H1 (cell line): ENCODE measurements at regions not wholly inside any gene's neighbourhood (a gene's known extent, or its start where the extent isn't known, plus 50 kb on each side); places are given as distances from the start of the nearest gene placed in this dataset.

Experiments
- CTCF ChIA-PET: fragments of 300-600 bp; sonication (Branson Sonifier 250); formaldehyde crosslinking; loops from one replicate; lab custom pipeline; 2021; ENCODE audit not compliant: partially characterized antibody; lab: Charles Lee
- POLR2A ChIA-PET: fragments of 300-600 bp; sonication (Branson Sonifier 250); formaldehyde crosslinking; loops from one replicate; lab custom pipeline; 2021; ENCODE audit warnings: inconsistent platforms; ENCODE audit not compliant: partially characterized antibody; lab: Charles Lee
- DNase-seq, 2 experiments: peaks; one replicate each; pipeline versions ENCODE4 v3.0.0 to v3.0.0-alpha.2; 2010 to 2022; ENCODE audit warnings: low spot score in 2 of 2, low read depth in 1 of 2, mixed read lengths in 1 of 2
- FAIRE-seq: peaks from 2 replicates; lab custom pipeline; 2011; peaks lifted over from hg19 to GRCh38; lab: Jason Lieb, UNC
- H2AFZ ChIP-seq: 2 replicates; pipeline ENCODE4 v1.8.1; 2012; ENCODE audit warnings: low read length, inconsistent platforms
- H2AK5ac ChIP-seq: 2 replicates; pipeline ENCODE4 v1.6.1; 2013; ENCODE audit warnings: low read depth, low read length
- H2BK120ac ChIP-seq: replicated peaks from 2 replicates; pipeline ENCODE3; 2013; ENCODE audit warnings: low read depth, low read length, inconsistent platforms
- H2BK12ac ChIP-seq: 2 replicates; pipeline ENCODE4 v1.6.1; 2013; ENCODE audit warnings: low read depth, low read length
- H2BK15ac ChIP-seq: 2 replicates; pipeline ENCODE4 v1.6.1; 2013; ENCODE audit warnings: low read length
- H2BK20ac ChIP-seq: 2 replicates; pipeline ENCODE4 v1.6.1; 2013; ENCODE audit warnings: low read length
- H2BK5ac ChIP-seq: 2 replicates; pipeline ENCODE4 v1.6.1; 2013; ENCODE audit warnings: low read depth, low read length
- H3K14ac ChIP-seq: 2 replicates; pipeline ENCODE4 v1.6.1; 2013; ENCODE audit warnings: inconsistent platforms; ENCODE audit not compliant: insufficient read length
- H3K18ac ChIP-seq: 2 replicates; pipeline ENCODE4 v1.6.1; 2013; ENCODE audit warnings: low read length; ENCODE audit errors: extremely low read depth
- H3K23ac ChIP-seq: 2 replicates; pipeline ENCODE4 v1.6.1; 2013; ENCODE audit warnings: inconsistent platforms; ENCODE audit not compliant: insufficient read length
- H3K23me2 ChIP-seq: 2 replicates; pipeline ENCODE4 v1.6.1; 2013; ENCODE audit warnings: low read depth, low read length
- H3K27ac ChIP-seq: 2 replicates; pipeline ENCODE4 v1.6.1; 2011; ENCODE audit warnings: low read depth, low read length, inconsistent platforms
- H3K27me3 ChIP-seq, 4 experiments: replicated peaks in 1 of 4; 1 replicate in 1 of 4; 2 replicates in 3 of 4; pipeline versions ENCODE4 v1.6.1 to v1.8.1; 2011 to 2013; ENCODE audit warnings: low read length in 3 of 4, mild to moderate bottlenecking in 3 of 4, inconsistent platforms in 2 of 4, mixed read lengths in 2 of 4, moderate library complexity in 1 of 4; ENCODE audit not compliant: control insufficient read depth in 3 of 4, insufficient read depth in 3 of 4; ENCODE audit errors: extremely low read depth in 1 of 4
- H3K36me3 ChIP-seq, 4 experiments: 2 replicates each; pipeline versions ENCODE4 v1.6.1 to v1.8.1; 2011 to 2013; ENCODE audit warnings: mild to moderate bottlenecking in 4 of 4, low read length in 3 of 4, moderate library complexity in 2 of 4, control low read depth in 1 of 4, inconsistent platforms in 1 of 4; ENCODE audit not compliant: insufficient read depth in 4 of 4, control insufficient read depth in 2 of 4
- H3K4ac ChIP-seq: replicated peaks from 2 replicates; pipeline ENCODE3; 2013; ENCODE audit warnings: low read length, low read depth, mixed read lengths, inconsistent platforms; ENCODE audit not compliant: insufficient read length
- H3K4me1 ChIP-seq, 4 experiments: replicated peaks in 1 of 4; 1 replicate in 1 of 4; 2 replicates in 3 of 4; pipeline versions ENCODE4 v1.6.1 to v1.8.1; 2011 to 2013; ENCODE audit warnings: low read length in 3 of 4, inconsistent platforms in 2 of 4, mixed read lengths in 1 of 4; ENCODE audit not compliant: insufficient read depth in 4 of 4, control insufficient read depth in 3 of 4
- H3K4me2 ChIP-seq, 2 experiments: 2 replicates each; pipeline versions ENCODE4 v1.6.1 to v1.8.1; 2011 to 2013; ENCODE audit warnings: low read depth in 2 of 2, low read length in 2 of 2, control low read depth in 1 of 2, inconsistent platforms in 1 of 2, mild to moderate bottlenecking in 1 of 2; ENCODE audit not compliant: insufficient read depth in 1 of 2
- H3K4me3 ChIP-seq, 4 experiments: fragments of 200-600, 300-600 bp in 1 of 4; sonication (generic), shearing (Covaris generic), sonication (Bioruptor Twin) in 1 of 4; 2 replicates each; pipeline versions ENCODE4 v1.5.1 to v1.8.1; 2011 to 2016; ENCODE audit warnings: low read length in 4 of 4, low read depth in 3 of 4, control low read depth in 2 of 4, inconsistent platforms in 2 of 4, mild to moderate bottlenecking in 2 of 4, mixed read lengths in 1 of 4, moderate library complexity in 1 of 4; ENCODE audit not compliant: insufficient read depth in 2 of 4; ENCODE audit errors: extremely low read depth in 1 of 4
- H3K56ac ChIP-seq: replicated peaks from 2 replicates; pipeline ENCODE3; 2013; ENCODE audit warnings: low read depth, mild to moderate bottlenecking, mixed read lengths, low read length, inconsistent platforms; ENCODE audit not compliant: insufficient read length
- H3K79me1 ChIP-seq: 2 replicates; pipeline ENCODE4 v1.6.1; 2013; ENCODE audit warnings: low read depth, low read length, control low read depth
- H3K79me2 ChIP-seq, 2 experiments: 2 replicates each; pipeline versions ENCODE4 v1.6.1 to v1.8.1; 2012 to 2013; ENCODE audit warnings: low read length in 2 of 2, mild to moderate bottlenecking in 2 of 2, inconsistent platforms in 1 of 2; ENCODE audit not compliant: insufficient read depth in 2 of 2, control insufficient read depth in 1 of 2
- H3K9ac ChIP-seq, 4 experiments: replicated peaks in 1 of 4; 1 replicate in 1 of 4; 2 replicates in 3 of 4; pipeline versions ENCODE4 v1.6.1 to v1.8.1; 2011 to 2013; ENCODE audit warnings: low read depth in 3 of 4, low read length in 3 of 4, control low read depth in 2 of 4, mild to moderate bottlenecking in 2 of 4, moderate library complexity in 2 of 4, inconsistent platforms in 1 of 4; ENCODE audit errors: extremely low read depth in 1 of 4
- H3K9me3 ChIP-seq, 2 experiments: 2 replicates each; pipeline versions ENCODE4 v1.6.1 to v1.8.1; 2012 to 2013; ENCODE audit warnings: mild to moderate bottlenecking in 2 of 2, moderate library complexity in 2 of 2, control low read depth in 1 of 2, inconsistent platforms in 1 of 2, low read depth in 1 of 2, low read length in 1 of 2, mixed read lengths in 1 of 2; ENCODE audit not compliant: insufficient read depth in 2 of 2
- H4K20me1 ChIP-seq, 2 experiments: replicated peaks in 1 of 2; 2 replicates each; pipeline versions ENCODE3 to v1.8.1; 2011 to 2013; ENCODE audit warnings: inconsistent platforms in 2 of 2, low read length in 2 of 2, mild to moderate bottlenecking in 1 of 2; ENCODE audit not compliant: insufficient read depth in 2 of 2, control insufficient read depth in 1 of 2
- H4K5ac ChIP-seq: 2 replicates; pipeline ENCODE4 v1.6.1; 2013; ENCODE audit warnings: low read length, low read depth, mixed read lengths, inconsistent platforms; ENCODE audit not compliant: insufficient read length
- H4K8ac ChIP-seq: 2 replicates; pipeline ENCODE4 v1.8.0; 2013; ENCODE audit warnings: mild to moderate bottlenecking, moderate library complexity, low read length, inconsistent platforms; ENCODE audit not compliant: insufficient read depth; ENCODE audit errors: extremely low read depth
- H4K91ac ChIP-seq: replicated peaks from 2 replicates; pipeline ENCODE3; 2013; ENCODE audit warnings: low read length, mixed read lengths, inconsistent platforms; ENCODE audit not compliant: insufficient read length
- EZH2 ChIP-seq: fragments of 200-600 bp; sonication (generic); IDR thresholded peaks from 2 replicates; pipeline ENCODE4 v1.7.1; 2012; ENCODE audit warnings: low read depth, mild to moderate bottlenecking, moderate library complexity, low read length, inconsistent platforms; ENCODE audit not compliant: severe bottlenecking
- HDAC2 ChIP-seq, 2 experiments: fragments of 300-600 bp in 1 of 2; sonication (generic) in 1 of 2; IDR thresholded peaks; 2 replicates each; pipeline ENCODE4 v1.6.1; 2011 to 2012; ENCODE audit warnings: low read depth in 2 of 2, low read length in 2 of 2, mild to moderate bottlenecking in 2 of 2, moderate library complexity in 2 of 2, borderline replicate concordance in 1 of 2, inconsistent platforms in 1 of 2
- JUND ChIP-seq: IDR thresholded peaks from 2 replicates; pipeline ENCODE4 v1.6.1; 2011; ENCODE audit warnings: mild to moderate bottlenecking, improper control_type of control experiment, low read length
- RNF2 ChIP-seq: fragments of 200-900, 300-1000 bp; sonication (generic); IDR thresholded peaks from 2 replicates; pipeline ENCODE4 v1.7.1; 2016; ENCODE audit warnings: borderline replicate concordance, low read depth, mild to moderate bottlenecking, antibody characterized with exemption, low read length; ENCODE audit not compliant: poor library complexity, severe bottlenecking; ENCODE audit errors: missing control alignments
- RXRA ChIP-seq: IDR thresholded peaks from 2 replicates; pipeline ENCODE4 v1.6.1; 2011; ENCODE audit warnings: low read depth, mild to moderate bottlenecking, low read length, moderate library complexity; ENCODE audit not compliant: insufficient read depth
- WGBS, 2 experiments: shearing (Covaris generic) in 1 of 2; methylation state at CpG; one replicate each; pipeline versions ENCODE4 v1.1.6 to v1.1.7; 2013 to 2015; ENCODE audit warnings: low lambda C conversion rate in 2 of 2, mixed read lengths in 2 of 2, inconsistent platforms in 1 of 2, low coverage in 1 of 2, missing lambda C conversion rate in 1 of 2; ENCODE audit not compliant: insufficient replicate concordance in 2 of 2, insufficient coverage in 1 of 2, insufficient read length in 1 of 2; ENCODE audit errors: extremely low coverage in 1 of 2, missing lambda C conversion rate in 1 of 2; 5-methylcytosine and 5-hydroxymethylcytosine counted together

- no peak overlapping the region for H4K91ac ChIP-seq
- H4K5ac ChIP-seq = no peak overlapping the region
- no peak overlapping the region for H3K4ac ChIP-seq
- H2BK15ac ChIP-seq = no peak overlapping the region
- H3K18ac ChIP-seq = no peak overlapping the region
- no peak overlapping the region for H3K14ac ChIP-seq
- no peak overlapping the region for H4K8ac ChIP-seq
- H3K23me2 ChIP-seq = no peaks in the 10 kb centered on the region; the same call in 1 of the 2 replicates
- no peak overlapping the region for H2BK120ac ChIP-seq
- H3K79me2 ChIP-seq = no peaks in the 10 kb centered on the region
- no peak overlapping the region for H3K23ac ChIP-seq
- no peaks in the 10 kb centered on the region for H3K36me3 ChIP-seq
- ChIA-PET POLR2A (interaction anchor here (0.7 kb wide), 2 partner anchors 53 to 308 kb away, joined by 3 read pairs; no protein-coding TSS in a partner anchor), CTCF (interaction anchor here (0.8 to 1.5 kb wide), 4 partner anchors 10 to 47 kb away, joined by 3 to 4 read pairs (median 4); no protein-coding TSS in a partner anchor)
- no peaks in the 10 kb centered on the region for H4K20me1 ChIP-seq
- H2BK5ac ChIP-seq = no peak overlapping the region
- H3K4me2 ChIP-seq = no peak overlapping the region
- 82% methylated on average over 7 of the region's 7 CpGs; no CpG with 5 or more reads in 1 of the 2 experiments for WGBS, 2 experiments
- TF ChIP-seq EZH2 (no peak), HDAC2 (IDR thresholded peaks at IDR 0.05; ENCODE audit: borderline replicate concordance in 1 of 2, low read depth in 2 of 2, low read length in 2 of 2) (no peak), RXRA (no peak), RNF2 (no peak), JUND (no peak)
- no peak overlapping the region for H3K9ac ChIP-seq
- no peak overlapping the region for H2AK5ac ChIP-seq
- no peak overlapping the region for H2AFZ ChIP-seq
- H3K79me1 ChIP-seq = no peaks in the 10 kb centered on the region
- no peak for DNase-seq
- no peaks in the 10 kb centered on the region for H3K27me3 ChIP-seq
- no peaks in the 10 kb centered on the region for H3K9me3 ChIP-seq
- no peak overlapping the region for H2BK12ac ChIP-seq
- H3K56ac ChIP-seq = no peak overlapping the region
- FAIRE-seq = no peak
- H2BK20ac ChIP-seq = no peak overlapping the region
- H3K27ac ChIP-seq = no peak overlapping the region
- H3K4me1 ChIP-seq = peaks cover 0 to 5% (median 0%) of the 10 kb centered on the region in 4 experiments; a peak in 1 of 7 replicates
- no peak overlapping the region for H3K4me3 ChIP-seq
Observed at GRCh38 chr1:228921481-228921880, 186.2 kb downstream of the RHOU start.
